ENCODE measurements at regions not wholly inside any gene's neighbourhood (a gene's known extent, or its start where the extent isn't known, plus 50 kb on each side); places are given as distances from the start of the nearest gene placed in this dataset.

- DNase-seq (ENCODE audit: low spot score) = no peak
These were observed 119.5 kb upstream of the B3GAT1 start for GRCh38 chr11:134531327-134532130.

GRCh38 chr11:134530636-134531326, 118.7 kb upstream of the B3GAT1 start:
- DNase-seq (ENCODE audit: low spot score) = no peak

DNA sequence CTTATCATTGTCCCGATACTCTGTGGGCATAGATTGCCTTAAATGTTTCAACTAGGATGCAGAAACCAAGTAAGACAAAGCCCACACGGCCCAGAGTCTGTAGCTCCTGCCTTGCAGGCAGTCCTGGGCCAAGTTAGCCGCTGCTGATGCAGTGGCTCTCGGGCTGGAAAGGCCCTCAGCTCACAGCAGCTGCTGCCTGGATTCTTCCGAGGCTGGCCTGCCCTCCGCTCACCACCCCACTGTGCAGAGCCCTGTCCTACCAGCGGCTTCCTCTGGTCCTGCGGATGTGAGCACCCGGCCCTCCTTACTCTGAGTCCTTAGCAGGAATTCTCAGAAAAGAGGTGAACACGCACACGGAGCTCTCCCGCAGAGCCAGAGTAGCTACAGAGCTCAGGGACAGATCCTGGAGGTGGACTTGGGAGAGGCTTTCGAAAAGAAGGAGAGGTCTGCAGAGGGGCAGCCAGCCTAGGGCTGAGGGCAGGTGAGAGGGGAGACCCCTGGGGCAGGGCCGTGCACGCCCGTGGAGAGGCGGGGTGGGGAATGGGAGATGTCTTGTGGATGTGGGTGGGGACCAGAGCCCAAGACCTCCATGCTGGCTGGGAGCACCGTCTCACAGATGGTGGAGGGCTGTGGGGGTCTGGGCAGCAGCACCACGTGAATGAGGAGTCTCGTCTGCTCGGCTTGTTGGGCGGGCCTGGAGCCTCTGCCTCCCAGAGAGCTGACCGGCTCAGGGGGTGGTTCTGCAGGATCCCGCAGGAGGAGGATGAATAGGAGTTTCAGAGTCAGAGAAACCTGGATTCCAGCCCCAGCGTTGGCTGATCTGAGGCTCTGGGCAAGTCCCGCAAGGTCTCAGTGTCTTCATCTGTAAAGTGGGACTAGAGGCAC, 117.4 kb upstream of the B3GAT1 start:
- no peak for DNase-seq (ENCODE audit: low spot score)

DNA sequence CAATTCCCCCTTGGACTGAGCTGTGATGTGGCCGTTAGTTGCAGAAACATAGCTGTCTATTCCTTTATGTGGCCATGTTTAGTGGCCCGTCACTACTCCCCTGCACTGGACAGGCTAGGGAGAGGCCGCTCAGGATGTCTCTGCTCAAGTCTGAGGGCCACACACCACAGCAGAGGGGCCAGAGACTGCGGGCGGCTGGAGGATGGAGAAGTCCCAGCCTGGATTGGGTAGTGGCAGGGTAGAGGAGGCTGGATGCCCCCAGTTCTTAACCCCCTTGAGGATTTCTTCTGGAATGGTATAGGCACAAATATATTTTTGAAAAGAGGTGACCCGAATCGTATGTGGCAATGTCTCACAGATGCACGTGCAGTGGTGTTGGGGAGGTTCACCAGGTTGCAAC, 116.4 kb upstream of the B3GAT1 start:
- no peak for DNase-seq (ENCODE audit: low spot score)

DNA sequence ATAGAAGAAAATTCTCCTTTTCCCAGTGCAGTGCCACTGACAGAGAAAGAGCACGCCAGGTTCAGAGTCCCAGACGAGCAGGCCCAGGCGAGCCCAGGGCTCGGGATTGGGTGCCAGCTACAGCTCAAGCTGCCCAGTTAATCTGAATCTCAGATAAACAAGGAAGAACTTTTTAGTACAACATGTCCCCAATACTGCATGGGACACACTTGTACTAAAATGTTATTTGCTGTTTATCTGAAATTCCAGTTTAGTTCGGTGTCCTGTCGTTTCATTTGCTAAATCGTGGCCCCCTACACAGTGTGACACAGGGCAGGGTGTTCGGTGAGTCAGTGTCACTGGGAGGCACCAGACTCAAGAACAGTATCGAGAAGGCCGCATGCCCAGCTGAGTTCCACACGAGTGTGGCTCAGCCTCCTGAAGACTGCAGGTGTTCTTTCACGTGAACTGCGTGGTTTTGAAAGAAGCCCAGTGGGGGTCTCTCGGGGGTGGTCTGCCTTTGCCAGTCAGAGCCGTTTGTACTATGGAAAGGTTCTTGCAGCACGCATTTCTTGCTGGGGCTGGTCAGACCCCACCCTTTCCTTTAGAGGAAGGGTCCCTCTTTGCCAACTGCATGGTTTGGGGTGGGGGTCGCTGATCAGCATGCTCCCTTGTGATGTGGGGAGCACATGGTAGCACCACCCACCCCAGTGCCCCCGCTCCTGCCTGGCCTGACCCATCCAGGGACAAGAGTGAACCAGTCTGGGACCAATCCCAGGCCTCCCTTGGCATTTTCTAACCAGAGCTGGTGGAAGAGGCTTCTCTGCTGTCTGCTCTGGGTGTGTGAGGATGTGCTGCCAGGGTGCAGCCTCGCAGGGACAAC, 115.6 kb upstream of the B3GAT1 start:
- DNase-seq (ENCODE audit: low spot score) = no peak

DNA sequence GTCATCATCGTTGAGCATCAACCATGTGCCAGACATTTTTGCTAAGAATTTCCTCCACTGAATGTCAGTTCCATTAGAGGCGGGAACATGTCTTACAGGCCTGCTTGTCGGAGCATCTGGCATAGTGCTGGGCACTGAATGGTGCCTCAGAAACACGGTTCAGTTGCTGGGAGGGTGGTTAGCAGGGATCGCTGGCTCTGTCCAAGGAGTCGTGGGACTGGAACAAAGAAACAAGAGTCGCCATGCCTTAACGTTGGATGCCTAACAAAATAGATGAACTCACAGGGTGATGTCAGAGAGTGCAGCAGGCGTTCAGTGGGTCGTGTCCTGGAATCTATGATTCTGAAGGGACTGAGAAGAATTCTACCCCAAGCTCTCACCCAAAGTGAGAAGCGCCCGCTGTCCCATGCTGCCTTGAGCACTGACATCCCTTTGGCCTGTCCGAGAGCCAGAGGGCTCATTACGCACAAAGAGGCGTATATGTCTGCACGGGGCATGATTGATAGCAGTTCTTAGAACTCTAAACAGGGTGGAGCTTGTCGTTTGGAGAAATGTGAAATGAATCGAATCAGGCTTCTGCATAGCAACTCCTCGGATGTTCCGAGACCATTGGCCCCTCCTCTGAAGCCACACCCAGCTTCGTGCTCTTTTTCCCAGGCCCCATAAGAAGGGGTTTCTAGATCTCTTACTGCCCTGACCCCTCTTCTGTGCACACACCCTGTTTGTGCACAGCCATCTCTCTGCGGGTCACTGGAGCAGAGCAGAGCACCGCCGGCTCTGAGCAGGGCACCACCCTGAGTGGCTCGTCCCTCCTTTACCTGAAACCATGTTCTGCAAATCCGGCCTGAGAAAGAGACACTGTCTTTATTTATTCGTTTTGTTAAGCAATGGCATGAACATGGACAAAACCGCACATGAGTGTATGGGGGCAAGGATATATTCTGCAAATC, 113.1 kb upstream of the B3GAT1 start:
- no peak for DNase-seq (ENCODE audit: low spot score)

- DNase-seq (ENCODE audit: low spot score) = no peak
These were observed 112.2 kb upstream of the B3GAT1 start for GRCh38 chr11:134524201-134524600.

- no peak for DNase-seq (ENCODE audit: low spot score)
These were observed 110.9 kb upstream of the B3GAT1 start for GRCh38 chr11:134522782-134523570.

DNA sequence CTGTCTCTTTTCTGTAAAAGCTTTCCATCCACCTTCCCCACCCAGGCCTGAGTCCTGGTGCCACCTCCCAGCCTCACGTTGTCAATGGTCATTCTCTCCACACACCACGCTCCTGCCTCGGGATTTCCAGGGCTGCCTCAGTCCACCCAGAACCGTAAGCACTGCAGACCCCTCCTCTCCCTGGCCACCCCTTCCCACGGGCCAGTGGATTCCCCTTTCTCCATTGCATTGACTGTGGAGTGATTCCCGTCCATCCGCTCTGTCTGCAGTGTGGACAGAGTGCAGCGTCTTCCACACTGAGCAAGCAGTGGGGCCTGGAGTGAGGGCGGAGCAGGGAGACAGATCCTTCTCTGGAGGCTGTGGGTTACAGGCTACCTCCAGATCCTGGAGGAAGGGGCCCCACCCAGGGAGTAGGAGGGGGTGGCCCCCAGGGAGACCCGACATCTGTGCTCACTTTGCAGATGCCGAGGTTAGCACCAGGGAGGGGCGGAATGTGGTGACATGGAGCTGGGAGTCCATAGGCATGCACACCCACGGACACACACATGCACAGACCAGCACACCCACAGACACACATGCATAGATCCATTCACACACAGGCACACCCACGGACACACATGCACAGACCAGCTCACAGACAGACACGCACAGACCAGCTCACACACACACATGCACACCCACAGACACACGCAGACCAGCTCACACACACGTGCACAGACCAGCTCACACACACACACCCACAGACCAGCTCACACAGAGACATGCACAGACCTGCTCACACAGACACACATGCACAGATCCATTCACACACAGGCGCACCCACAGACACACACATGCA, 109.6 kb upstream of the B3GAT1 start:
- DNase-seq (ENCODE audit: low spot score) = no peak

DNA sequence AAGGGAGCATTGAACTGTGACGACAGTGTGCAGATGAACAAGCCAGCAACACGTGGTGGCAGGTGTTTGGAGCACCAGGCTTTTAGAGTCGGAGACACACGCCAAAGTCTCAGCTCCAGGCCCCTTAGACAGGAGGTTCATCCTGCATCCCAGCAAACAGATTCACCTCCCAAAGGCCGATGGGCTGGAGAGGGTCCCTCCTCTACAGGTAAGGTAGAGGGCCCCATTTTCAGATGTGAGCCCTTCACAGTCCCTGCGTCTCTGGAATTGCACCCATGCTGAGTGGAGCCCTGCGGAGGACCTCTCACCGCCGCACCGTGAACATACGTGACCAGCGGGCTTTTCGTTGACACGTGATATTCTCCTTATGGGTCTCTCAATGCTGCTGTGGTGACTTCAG, 109.0 kb upstream of the B3GAT1 start:
- DNase-seq (ENCODE audit: low spot score) = no peak

GRCh38 chr11:134519788-134520187, 107.7 kb upstream of the B3GAT1 start:
- DNase-seq (ENCODE audit: low spot score) = no peak

DNA sequence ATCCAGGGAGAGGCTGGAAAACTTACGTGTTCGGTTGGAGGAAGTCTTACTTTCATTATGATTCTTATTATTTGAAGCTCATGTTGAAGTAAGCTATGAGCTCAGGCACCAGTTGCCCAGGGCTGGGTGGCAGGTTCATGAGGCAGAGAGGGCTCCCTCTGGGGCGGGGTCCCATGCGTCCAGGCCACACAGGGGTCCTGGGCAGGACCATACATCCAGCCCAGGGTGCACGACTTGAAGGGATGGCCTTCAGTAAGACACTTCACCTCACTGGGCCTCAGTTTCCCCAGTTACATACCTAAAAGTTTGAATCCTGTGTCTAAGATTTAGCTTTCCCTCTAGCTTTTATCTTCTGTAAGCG, 107.3 kb upstream of the B3GAT1 start:
- no peak for DNase-seq (ENCODE audit: low spot score)

DNA sequence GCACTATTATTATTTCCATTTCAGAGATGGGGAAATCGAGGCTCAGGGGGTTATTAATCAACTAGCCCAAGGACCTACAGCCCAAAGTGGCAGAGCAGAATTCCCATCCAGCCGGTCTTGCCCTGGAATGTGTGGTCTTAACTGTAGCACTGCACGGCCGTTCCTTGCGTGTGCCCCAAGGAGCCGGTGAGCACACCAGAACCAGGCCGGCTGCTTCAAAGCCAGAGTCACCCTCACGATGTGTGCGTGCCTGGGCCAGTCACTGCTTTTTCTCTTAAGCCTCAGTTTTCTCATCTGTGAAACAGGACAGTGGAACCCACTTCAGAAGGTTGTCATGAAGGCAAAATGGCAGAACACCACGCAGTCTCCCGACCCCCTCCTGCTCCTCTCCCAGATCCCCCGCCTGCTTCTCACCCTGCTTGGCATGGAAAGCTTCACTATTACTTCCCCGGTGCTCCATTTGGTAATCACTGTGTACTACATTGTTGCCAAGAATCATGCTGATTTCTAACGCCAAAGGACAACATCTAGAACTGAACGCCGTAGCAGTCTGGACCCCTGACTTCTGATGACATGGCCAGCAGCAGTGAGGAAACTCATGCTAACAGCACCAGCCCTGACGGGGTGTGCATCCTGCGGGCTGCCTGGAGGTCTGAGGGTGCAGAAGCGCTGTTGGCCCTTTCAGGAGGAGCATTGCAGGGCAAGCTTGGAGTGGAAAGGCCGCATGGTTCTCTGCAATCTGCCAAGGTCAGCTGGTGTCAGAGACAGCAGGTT, 106.8 kb upstream of the B3GAT1 start:
- DNase-seq (ENCODE audit: low spot score) = no peak

- DNase-seq (ENCODE audit: low spot score) = no peak
These were observed 105.7 kb upstream of the B3GAT1 start for GRCh38 chr11:134517621-134518293.

- DNase-seq (ENCODE audit: low spot score) = no peak
These were observed 105.1 kb upstream of the B3GAT1 start for GRCh38 chr11:134517115-134517514.

DNA sequence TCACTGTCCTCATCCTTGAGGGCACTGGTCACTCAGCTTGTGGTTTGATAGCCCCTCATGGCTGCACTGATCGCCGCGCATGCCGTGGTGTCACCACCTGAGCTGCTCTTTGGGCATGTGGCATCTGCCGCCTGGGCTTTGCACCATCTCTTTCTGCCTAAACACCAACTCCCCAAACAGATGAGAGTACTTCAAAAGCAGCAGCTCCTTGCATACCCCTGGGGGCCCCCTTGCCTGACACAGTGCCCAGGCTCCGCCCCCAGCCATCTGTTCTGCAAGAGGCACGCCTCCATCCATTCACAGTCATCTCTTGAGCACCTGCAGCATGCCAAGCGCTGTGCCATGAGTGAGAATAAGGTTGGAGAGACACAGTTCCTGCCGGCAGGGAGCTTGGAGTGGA, 104.5 kb upstream of the B3GAT1 start:
- DNase-seq (ENCODE audit: low spot score) = no peak

Measured in GM03348 (cell line).